HG03103 (cell line): ENCODE measurements at regions not wholly inside any gene's neighbourhood (a gene's known extent, or its start where the extent isn't known, plus 50 kb on each side); places are given as distances from the start of the nearest gene placed in this dataset.

Experiments used
- ATAC-seq: cut with Tn5 transposase; IDR thresholded peaks from one replicate; pipeline ENCODE4 v1.9.1; 2021; ENCODE audit warnings: low read depth; ENCODE audit not compliant: unreplicated experiment

DNA sequence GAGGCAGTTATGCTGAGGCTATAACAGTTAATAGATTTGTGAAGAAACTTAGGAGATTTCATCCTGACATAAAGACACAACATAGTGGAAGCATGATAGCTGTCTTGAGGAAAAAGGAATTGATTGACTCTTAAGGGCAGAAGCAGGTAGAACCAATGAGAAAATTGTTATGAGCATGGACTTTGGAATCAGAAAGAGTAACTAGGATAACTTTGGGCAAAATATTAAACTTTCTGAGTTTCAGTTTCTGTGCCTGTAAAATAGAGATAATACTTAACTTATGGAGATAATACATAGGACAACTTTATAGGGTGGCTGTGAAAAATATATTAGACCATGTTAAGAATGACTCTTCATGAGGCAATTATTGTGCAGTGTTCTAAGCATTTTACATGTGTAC lies 696.5 kb downstream of the CDH11 start:
- ATAC-seq = no peak

DNA sequence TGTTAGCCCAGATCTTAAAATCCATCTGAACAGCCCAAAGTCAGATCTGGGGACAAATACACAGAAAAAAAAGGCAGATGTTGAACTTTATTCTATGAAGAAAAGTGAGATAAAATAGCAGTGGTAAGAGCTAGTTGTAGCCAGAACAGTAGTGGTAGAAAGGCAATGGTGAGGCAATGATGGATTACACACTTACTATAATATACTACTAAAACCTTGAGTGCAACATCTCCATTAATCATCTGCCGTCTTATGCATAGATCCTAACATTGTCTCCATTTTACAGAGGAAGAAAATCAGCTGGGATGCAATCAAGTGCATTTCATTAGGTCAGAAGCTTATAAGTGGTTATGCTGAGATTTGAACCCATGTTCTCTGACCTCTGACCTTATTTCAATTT lies 699.6 kb downstream of the CDH11 start:
- no peak for ATAC-seq

DNA sequence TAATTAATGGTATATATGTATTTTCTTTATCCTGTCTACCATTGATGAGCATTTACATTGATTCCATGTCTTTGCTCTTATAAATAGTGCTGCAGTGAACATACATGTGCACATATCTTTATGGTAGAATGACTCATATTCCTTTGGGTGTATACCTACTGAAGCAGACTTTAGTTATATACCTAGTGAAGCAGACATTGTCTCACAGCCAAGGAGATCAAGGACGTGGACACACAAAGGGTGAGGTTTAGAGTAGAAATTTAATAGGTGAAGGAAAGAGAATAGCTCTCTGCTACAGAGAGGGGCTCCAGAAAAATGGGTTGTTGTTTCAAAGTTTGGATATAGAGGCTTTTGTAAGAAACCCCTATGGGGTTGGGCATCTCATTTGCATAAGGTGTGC lies 700.3 kb downstream of the CDH11 start:
- ATAC-seq = no peak

DNA sequence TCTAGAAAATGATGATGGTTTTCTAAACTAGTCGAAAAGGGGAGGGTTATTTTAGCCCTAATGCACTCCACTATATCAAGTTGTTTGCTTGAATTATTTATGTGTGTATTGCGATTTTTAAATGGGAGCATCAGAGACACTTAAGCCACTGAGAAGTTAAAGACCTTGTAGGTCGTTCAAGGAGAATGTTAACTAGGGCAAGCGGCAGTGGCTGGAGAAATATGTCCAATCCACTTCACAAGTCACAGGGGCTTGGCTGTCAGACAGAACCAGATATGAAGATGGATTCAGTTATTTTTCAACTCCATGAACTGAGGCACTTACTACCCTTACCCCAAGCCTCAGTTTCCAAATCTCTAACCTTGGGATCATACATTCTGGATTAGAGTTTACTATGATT lies 702.0 kb downstream of the CDH11 start:
- no peak for ATAC-seq

DNA sequence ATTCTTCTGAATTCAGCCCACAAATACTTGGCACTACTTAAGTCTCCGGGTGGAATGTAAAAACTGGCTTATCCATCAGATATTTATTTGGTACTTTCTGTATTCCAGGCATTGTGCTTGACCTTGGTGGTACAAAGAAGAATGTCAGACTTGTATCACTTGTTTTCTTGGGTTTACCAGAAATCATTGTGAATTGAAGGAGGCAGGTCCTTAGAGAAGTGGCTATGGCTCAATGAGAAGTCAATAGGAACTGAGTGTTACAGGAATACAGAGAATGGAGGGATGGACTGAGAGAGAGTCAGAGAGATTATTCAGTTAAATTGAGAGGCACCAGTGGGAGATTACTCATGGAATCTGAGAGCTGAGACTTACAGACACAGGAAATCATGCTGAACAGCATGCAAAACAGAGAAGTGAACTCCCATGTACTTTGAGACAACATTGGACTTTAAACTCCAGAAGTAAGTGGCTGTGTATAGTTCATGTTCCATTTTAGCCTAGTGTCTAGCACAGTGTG lies 704.1 kb downstream of the CDH11 start:
- ATAC-seq = no peak

DNA sequence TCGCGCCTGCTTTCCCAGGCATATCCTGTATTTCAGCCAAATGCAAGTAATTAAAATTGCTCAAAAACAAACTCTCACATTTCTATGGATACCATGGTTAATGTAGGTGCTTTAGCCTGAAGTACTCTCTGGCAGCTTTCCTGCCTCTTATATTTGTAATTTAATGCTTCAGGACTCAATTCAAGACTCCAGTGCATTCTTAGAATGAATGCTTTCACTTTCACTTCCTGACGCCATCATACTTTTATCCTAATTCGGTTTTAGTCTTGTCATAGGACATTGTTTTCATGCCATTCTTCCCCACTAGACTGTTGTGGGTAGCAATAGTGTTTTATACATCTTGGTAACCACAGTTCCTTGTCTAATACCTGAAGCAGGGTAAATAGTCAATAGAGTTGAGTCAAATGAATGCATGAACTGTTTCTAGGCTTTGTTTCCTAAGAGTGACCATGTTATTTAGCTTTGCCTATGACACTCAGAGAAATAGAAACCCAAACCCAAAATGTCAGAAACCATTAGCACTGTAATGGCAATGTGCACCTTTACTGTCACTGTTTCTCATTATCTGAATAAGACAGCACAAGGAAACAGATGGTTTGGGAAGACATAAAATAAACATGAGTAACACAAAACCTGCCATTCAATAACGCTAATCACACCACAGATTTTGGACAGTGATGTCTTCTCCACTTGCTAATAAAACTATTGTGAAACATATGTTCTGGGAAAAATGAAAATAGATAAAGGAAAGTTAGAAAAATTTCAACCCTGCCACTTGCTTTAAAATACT lies 705.5 kb downstream of the CDH11 start:
- no peak for ATAC-seq

DNA sequence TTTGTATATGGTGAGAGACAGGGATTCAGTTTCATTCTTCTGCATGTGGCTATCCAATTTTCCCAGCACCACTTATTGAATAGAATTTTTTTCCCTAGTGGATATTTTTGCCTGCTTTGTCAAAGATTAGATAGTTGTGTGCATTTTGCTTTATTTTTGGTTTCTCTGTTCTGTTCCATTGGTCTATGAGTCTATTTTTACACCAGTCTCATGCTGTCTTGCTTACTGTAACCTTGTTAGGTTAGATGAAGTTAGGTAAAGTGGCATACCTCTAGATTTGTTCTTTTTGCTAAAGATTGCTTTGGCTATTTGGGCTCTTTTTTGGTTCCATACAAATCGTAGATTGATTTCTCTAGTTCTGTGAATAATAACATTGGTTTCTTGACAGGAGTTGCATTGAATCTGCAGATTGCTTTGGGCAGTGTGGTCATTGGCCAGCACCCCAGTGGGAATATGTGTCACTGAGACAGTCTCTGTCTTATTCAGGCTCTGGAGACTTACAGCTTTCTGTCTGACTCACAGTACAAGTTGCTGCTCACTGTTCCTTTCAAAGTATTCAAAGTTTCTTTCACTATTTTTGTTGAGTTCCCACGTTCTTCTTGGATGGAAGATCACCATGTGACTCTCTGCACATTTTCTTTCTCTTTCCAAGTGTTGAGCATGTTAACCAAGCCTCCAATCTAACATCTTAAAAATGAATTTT lies 709.1 kb downstream of the CDH11 start:
- no peak for ATAC-seq

DNA sequence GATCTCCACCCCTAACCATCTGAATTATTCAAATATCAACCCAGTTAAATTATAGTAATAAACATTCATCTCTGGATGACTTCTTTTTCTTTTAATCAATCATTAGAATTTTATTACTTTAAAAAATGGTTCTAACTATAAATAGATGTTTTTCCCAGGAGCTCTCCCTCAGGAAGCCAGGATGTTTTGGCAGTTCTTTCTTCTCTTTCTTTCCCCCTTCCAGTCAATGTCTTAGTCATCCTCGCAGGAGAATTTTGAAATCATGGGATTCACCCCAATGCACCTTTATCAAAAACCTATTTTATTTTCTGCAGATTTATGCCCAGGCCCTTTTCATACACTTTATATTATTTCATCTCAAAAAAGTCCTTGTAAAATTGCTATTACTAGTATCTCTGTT lies 711.6 kb downstream of the CDH11 start:
- no peak for ATAC-seq

DNA sequence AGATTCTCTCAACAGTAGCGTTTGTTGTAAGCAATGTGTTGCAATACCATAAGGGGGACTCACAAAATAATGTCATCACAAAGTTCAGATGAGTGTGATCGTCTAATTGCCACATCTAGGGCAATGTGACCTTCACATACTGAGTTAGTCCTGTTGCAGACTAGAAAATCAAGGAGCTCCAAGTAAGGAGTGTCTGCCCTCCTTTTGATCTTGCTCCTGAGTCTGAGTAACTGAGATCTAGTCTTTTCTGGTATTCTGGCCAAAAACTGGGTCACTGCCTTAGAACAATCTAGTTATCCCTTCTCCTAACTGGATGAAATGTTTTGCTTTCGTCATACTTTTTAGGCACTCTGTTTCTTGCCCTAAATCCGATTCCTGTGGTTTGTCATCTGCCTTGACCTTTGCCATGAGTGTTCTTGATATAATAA lies 712.1 kb downstream of the CDH11 start:
- ATAC-seq = no peak

DNA sequence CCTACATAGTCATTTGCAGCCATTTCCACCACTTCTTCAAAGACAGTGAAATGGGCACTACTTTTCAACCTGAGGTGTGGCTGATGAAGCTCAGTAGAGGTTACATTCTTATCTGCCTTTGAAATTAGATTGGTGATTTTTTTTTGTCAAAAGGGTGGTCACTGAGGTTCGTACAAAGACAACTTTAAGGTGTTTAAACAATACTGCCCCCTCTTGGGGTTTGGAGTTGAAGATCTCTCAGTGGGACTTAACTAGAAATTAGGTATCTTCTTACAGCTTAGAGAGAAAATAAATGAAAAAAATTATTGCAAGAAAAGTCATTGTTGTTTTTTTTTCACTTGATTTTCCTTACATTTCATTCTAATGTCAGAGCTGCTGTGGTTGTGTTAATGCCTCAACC lies 713.2 kb downstream of the CDH11 start:
- ATAC-seq = no peak

DNA sequence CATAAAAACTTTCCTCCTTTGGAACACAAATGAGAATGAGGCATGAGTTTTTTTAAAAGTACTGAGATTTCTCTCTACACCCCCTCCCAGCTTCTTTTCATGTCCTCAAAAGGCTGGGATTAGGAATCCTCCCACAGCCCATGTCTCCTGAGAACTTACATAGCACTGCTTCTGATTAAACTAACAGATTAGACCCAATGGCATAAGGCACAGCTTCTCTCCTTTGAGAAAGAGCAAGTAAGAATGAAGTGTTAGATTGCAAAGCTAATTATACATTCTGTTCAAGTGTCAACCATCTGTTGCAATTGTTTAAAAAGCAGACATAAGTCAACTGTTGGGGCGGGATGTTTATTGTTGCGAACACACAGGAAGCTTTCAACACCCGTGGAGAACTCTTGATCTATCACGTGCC lies 715.1 kb downstream of the CDH11 start:
- no peak for ATAC-seq

DNA sequence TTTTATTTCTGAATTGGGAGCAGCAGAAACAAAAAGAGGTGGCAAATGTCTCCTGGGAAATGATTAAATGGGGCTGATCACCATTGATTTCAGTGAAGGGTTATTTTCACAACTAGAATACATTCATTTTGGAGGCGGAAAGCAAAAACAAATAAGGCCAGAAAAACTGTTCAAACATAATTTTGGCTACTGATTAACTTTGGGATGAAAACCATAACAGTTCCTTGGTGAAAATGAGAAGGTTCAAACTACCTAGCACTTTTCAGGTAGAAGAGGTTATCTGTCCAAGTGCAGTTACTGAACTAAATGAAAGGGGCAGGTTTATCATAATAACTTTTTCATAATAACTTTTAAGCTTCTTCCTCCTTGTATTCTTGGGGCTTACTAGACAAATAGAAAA lies 718.5 kb downstream of the CDH11 start:
- ATAC-seq = no peak

DNA sequence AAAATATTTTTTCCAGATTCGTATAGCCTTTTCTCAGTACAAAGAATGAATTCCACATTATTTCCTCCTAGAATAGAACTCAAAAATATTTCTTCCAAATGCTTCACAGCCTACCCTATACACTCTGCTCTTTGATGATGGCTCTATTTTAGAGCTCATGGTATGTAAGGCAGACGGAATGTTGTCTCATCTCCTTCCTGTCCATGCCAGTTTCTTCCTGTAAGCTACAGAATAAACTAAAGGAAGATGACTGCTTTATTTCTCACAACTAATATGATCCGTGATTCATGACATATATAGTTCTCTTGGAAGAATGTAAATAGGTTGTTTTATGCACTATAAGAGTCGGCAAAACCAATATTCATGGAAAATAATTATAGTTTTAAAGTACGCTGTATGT lies 723.1 kb downstream of the CDH11 start:
- no peak for ATAC-seq

DNA sequence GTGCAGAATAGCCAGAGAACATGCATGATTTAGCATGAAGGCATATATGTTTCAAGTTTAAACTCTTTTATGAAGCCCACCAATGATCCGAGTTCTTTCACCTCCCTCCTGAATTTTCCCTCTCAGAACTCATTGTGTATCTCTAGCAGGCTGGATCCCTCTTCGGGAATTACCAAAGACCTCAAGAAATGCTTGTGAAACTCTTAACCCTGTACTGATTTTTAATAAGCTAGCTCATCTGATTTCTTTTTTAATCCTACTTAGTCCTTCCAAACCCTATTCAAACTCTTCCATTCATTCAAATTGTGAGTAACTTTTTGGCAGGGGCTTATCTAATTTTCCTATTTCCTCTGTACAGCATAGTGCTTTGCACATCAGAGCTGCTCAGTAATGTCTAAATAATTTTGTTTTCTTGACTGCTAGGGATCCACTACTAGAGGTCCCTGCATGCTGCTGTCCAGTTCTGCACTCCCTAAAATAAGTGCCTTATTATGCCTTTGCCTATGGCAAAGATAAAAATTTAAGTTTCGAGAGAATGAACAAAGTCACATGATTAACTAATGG lies 723.8 kb downstream of the CDH11 start:
- no peak for ATAC-seq

DNA sequence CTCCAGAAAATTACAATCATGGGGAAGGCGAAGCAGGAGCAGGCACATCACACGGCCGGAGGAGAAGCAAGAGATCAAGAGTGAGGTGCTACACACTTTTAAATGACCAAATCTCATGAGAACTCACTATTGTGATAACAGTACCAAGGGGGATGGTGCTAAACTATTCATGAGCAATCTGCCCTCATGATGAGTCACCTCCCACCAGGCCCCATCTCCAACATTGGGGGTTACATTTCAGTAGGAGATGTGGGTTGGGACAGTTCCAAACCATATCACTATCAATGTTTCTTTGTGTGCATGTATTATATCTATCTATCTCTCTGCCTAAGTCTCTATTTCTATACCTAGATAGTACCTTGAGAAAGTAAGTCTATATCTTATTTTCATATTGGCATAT lies 724.8 kb downstream of the CDH11 start:
- ATAC-seq = no peak

DNA sequence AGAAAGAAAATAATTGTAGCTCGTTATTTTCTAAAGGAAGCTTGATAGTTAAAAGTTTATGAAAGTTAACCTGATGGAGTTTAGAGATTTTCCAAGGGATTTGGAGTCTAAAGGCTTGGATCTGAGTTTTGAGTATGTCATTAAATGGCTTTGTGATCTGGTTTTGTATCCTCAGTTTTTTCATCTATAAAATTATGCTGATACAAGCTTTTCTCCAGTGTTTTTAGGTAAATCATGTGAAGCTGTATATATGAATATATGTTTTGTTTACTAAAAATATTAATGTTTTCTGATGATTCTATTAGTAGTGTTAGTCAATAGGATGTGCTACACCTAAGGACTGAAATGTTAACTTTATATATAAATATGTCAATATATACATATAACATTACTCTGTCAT lies 727.8 kb downstream of the CDH11 start:
- no peak for ATAC-seq

DNA sequence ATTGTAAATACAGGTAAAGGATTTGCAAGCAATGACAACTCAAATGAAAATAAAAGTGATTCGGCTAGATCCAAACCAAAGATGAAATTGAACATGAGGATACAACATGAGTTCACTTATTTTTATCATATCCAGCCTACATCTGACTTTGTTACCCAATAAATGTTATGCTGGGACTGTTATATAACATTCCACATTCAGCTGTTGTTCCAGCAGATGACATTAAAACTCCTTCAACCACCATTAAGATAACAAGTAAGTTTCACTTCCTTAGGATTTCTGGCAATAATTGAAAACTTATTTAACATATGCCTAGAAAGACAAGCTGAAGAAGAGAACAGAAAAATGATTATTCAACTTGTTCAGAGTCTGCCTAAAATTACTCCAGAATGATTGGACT lies 729.4 kb downstream of the CDH11 start:
- ATAC-seq = no peak

DNA sequence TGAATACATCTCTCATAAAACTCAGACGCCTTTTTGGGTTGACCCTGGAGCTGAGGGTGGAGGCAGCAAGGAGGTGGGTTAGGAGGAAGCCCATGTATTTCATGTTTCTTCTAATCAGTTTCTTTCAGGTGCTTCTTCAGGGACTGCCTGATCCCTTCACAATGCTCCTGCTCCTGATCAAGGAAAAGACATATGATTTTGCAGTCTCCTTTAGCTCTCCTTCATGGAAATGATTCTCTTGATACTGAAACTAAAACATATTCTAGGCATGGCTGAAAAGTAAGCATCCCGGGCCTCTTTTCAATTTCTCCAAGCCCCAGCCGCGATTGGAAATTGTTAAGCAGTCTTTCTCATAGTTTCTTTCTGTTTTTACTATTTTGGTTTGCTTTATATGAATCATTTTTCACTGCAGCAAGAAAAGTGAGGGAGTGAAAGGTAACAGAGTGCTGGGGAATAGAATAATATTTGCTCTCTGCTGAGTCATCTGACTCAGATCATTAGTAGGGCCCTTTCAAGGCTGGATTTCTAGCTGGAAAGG lies 730.7 kb downstream of the CDH11 start:
- no peak for ATAC-seq

DNA sequence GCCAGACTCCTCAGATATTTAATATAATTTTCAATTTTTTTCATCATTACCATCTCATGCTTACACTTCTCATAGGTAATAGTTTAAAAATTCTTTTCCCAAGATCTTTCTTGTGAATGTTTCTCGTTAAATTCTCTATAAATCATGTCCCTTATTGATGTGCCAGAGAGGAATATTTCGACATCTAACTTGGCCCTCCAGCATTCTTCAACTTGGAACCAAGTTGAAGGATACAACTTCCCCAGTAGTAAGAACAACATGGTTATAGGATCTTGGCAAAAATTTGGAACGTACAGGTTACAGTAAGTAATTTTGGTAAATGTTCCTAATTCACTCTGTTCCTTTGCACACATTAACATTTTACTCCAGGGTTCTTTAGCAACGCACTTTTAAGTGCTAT lies 731.8 kb downstream of the CDH11 start:
- ATAC-seq = no peak

DNA sequence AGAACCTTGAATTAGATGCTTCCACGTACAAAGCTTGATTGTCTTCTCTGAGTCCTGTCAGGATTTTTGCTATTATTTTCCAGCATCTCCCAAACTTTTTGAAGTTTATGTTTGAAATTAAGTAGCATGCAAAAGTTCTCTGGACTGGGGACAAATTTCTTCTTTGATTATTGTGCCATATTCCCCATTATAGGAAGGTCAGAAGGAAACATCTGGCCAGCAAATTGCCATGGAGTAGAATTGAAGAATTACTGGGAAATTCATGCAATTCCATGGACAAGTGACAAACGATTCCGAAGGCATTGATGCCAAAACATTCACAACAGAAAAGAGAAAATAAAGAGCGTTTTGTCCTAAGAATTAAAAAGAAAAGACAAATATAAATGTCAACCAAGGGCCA lies 737.2 kb downstream of the CDH11 start:
- ATAC-seq = no peak

DNA sequence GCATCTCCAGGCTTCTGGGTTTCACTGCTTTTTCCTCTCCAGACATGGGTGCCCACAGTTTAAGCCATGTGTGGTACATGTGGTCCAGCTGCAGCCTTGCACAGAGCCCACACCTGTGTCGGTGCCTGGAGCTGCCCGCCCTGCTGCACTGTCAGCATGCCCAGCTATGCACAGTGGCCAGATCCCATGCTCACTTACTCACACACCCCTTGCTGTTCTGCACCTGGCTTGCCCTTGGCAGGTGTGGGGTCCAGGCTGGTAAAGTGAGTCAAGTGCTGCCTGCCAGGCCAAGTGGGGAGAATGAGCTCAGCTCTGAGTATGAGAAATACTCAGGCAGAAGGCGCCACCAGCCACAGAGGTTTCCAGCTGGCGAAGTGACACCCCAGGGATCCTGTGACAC lies 739.9 kb downstream of the CDH11 start:
- ATAC-seq = no peak
